NCI-H2171 treated with DMSO at 0.1 percent for 48 hours (cell line): ENCODE measurements at regions not wholly inside any gene's neighbourhood (a gene's known extent, or its start where the extent isn't known, plus 50 kb on each side); places are given as distances from the start of the nearest gene placed in this dataset.

Source experiments
- DNase-seq: peaks from one replicate; lab custom pipeline; 2025; lab: John Stamatoyannopoulos, UW

GRCh38 chr3:170730071-170730812 lies 139.8 kb downstream of the RPL22L1 start:
- DNase-seq = peak; percentile 42

- no peak for DNase-seq
Measured at GRCh38 chr3:170728181-170728580, 141.8 kb downstream of the RPL22L1 start.

- no peak for DNase-seq
Measured at GRCh38 chr3:170727754-170728153, 141.9 kb upstream of the SLC7A14 start.

GRCh38 chr3:170726976-170727661 lies 141.2 kb upstream of the SLC7A14 start:
- DNase-seq = no peak

- no peak for DNase-seq
Measured at GRCh38 chr3:170725285-170725731, 139.4 kb upstream of the SLC7A14 start.

- no peak for DNase-seq
Measured at GRCh38 chr3:170724599-170725280, 138.9 kb upstream of the SLC7A14 start.

- DNase-seq = peak; percentile 37
Measured at GRCh38 chr3:170723241-170723640, 137.4 kb upstream of the SLC7A14 start.

- no peak for DNase-seq
Measured at GRCh38 chr3:170721563-170721962, 135.7 kb upstream of the SLC7A14 start.

GRCh38 chr3:170719300-170719699 lies 133.4 kb upstream of the SLC7A14 start:
- DNase-seq = no peak

- no peak for DNase-seq
Measured at GRCh38 chr3:170718848-170719247, 133.0 kb upstream of the SLC7A14 start.

GRCh38 chr3:170717410-170718402 lies 131.8 kb upstream of the SLC7A14 start:
- DNase-seq = no peak

- no peak for DNase-seq
Measured at GRCh38 chr3:170716172-170716805, 130.4 kb upstream of the SLC7A14 start.

- DNase-seq = no peak
Measured at GRCh38 chr3:170714562-170715535, 129.0 kb upstream of the SLC7A14 start.

- DNase-seq = no peak
Measured at GRCh38 chr3:170714122-170714521, 128.2 kb upstream of the SLC7A14 start.

GRCh38 chr3:170713653-170714052 lies 127.8 kb upstream of the SLC7A14 start:
- no peak for DNase-seq

GRCh38 chr3:170712798-170713197 lies 126.9 kb upstream of the SLC7A14 start:
- DNase-seq = no peak

- DNase-seq = no peak
Measured at GRCh38 chr3:170712336-170712735, 126.5 kb upstream of the SLC7A14 start.

- no peak for DNase-seq
Measured at GRCh38 chr3:170711786-170712185, 125.9 kb upstream of the SLC7A14 start.

- no peak for DNase-seq
Measured at GRCh38 chr3:170709046-170709445, 123.2 kb upstream of the SLC7A14 start.

GRCh38 chr3:170707899-170708298 lies 122.0 kb upstream of the SLC7A14 start:
- no peak for DNase-seq
